Uterus (tissue), 2 donors: ENCODE measurements at regions not wholly inside any gene's neighbourhood (a gene's known extent, or its start where the extent isn't known, plus 50 kb on each side); places are given as distances from the start of the nearest gene placed in this dataset.

ENCODE experiments used
- CTCF ChIP-seq, 4 experiments: fragments of 200-600 bp in 2 of 4; fragments of 450-650 bp in 2 of 4; sonication (generic) in 2 of 4; IDR thresholded peaks; one replicate each; pipeline ENCODE4 v1.5.1; 2016 to 2019; ENCODE audit warnings: antibody characterized with exemption in 4 of 4, mild to moderate bottlenecking in 2 of 4, moderate library complexity in 1 of 4
- POLR2A ChIP-seq, 2 donors: fragments of 450-650 bp; IDR thresholded peaks; one replicate each; pipeline ENCODE4 v1.6.1; 2016; ENCODE audit warnings: antibody characterized with exemption in 2 of 2, mild to moderate bottlenecking in 1 of 2, moderate library complexity in 1 of 2

DNA sequence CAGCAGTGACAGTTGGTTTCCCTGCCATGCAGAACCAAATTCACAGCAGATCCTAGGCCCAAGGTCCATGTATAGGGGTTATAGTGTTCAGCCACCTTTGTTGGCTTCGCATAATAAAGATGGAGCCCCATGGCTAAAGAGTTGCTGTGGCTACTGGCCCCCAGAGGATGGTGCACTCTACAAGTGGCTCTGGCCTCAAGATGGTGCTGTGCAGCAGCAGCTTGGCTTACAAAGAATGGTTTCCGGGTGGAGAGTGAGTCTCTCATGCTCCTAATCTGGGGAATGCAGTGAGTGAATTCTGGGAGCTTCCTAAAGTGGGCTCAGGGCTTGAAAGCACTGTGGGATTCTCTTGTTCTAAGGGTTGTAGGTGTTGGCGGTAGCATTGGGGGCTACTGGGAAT lies 1199.7 kb downstream of the CNTNAP5 start:
- TF ChIP-seq CTCF (IDR thresholded peaks at IDR 0.05): no peak
- TF ChIP-seq POLR2A (IDR thresholded peaks at IDR 0.05): no peak
